Endothelial cell of umbilical vein (primary cell): ENCODE measurements at regions not wholly inside any gene's neighbourhood (a gene's known extent, or its start where the extent isn't known, plus 50 kb on each side); places are given as distances from the start of the nearest gene placed in this dataset.

Source experiments
- CTCF ChIP-seq, 2 donors: IDR thresholded peaks; 1 replicate in 1 of 2; 2 replicates in 1 of 2; pipeline ENCODE4 v1.5.1; 2011; ENCODE audit warnings: low read length in 2 of 2, mild to moderate bottlenecking in 2 of 2, moderate library complexity in 2 of 2, control low read depth in 1 of 2, inconsistent platforms in 1 of 2, low read depth in 1 of 2; ENCODE audit not compliant: insufficient read depth in 1 of 2; ENCODE audit errors: extremely low read depth in 1 of 2
- EZH2 ChIP-seq: IDR thresholded peaks from 2 replicates; pipeline ENCODE4 v1.6.1; 2012; ENCODE audit warnings: borderline replicate concordance, low read depth, mild to moderate bottlenecking, moderate library complexity, low read length, inconsistent platforms; ENCODE audit not compliant: severe bottlenecking
- FOS ChIP-seq: IDR thresholded peaks from 2 replicates; pipeline ENCODE4 v1.6.1; 2011; ENCODE audit warnings: mild to moderate bottlenecking, low read length, moderate library complexity, borderline replicate concordance; ENCODE audit not compliant: insufficient read depth
- GATA2 ChIP-seq: IDR thresholded peaks from 2 replicates; pipeline ENCODE4 v1.7.0; 2011; ENCODE audit warnings: low read depth, mild to moderate bottlenecking, moderate library complexity, mixed read lengths, low read length; ENCODE audit not compliant: insufficient read length, insufficient read depth
- JUN ChIP-seq: IDR thresholded peaks from 2 replicates; pipeline ENCODE4 v1.6.1; 2011; ENCODE audit warnings: borderline replicate concordance, low read depth; ENCODE audit not compliant: insufficient read length, insufficient read depth
- MAX ChIP-seq: IDR thresholded peaks from 2 replicates; pipeline ENCODE4 v1.6.1; 2011; ENCODE audit not compliant: insufficient read depth, insufficient read length
- MYC ChIP-seq: IDR thresholded peaks from one replicate; pipeline ENCODE4 v1.6.1; 2011; ENCODE audit warnings: mild to moderate bottlenecking, low read depth, low read length
- POLR2A ChIP-seq: IDR thresholded peaks from 2 replicates; pipeline ENCODE4 v1.6.1; 2012; ENCODE audit warnings: low read depth, mild to moderate bottlenecking, control low read depth, low read length
- POLR2AphosphoS5 ChIP-seq: IDR thresholded peaks from 2 replicates; pipeline ENCODE4 v1.6.1; 2012; ENCODE audit warnings: low read depth, mild to moderate bottlenecking, control low read depth, low read length, moderate library complexity; ENCODE audit not compliant: insufficient read depth

- TF ChIP-seq EZH2 (no peak), MAX (no peak), POLR2AphosphoS5 (no peak), CTCF (IDR thresholded peaks at IDR 0.05; ENCODE audit: extremely low read depth in 1 of 2, insufficient read depth in 1 of 2, low read depth in 1 of 2, low read length in 2 of 2) (no peak), POLR2A (no peak), MYC (no peak), GATA2 (no peak), JUN (no peak), FOS (no peak)
Measured at GRCh38 chr14:39739796-39740195, 307.6 kb upstream of the FBXO33 start.
